Loucy (cell line): ENCODE measurements at regions not wholly inside any gene's neighbourhood (a gene's known extent, or its start where the extent isn't known, plus 50 kb on each side); places are given as distances from the start of the nearest gene placed in this dataset.

Experiments
- H2AFZ ChIP-seq: fragments of 200-600 bp; sonication (generic); 2 replicates; pipeline ENCODE4 v1.6.0; 2016; ENCODE audit warnings: antibody characterized with exemption, mild to moderate bottlenecking, low read length, moderate library complexity
- H3F3A ChIP-seq: fragments of 200-600 bp; 2 replicates; pipeline ENCODE4 v1.6.0; 2016; ENCODE audit warnings: antibody characterized with exemption, low read depth, mild to moderate bottlenecking
- H3K27me3 ChIP-seq: fragments of 200-600 bp; sonication (generic); 2 replicates; pipeline ENCODE4 v1.6.1; 2014; ENCODE audit warnings: low read length, mild to moderate bottlenecking; ENCODE audit not compliant: insufficient read depth, poor library complexity, severe bottlenecking
- H3K36me3 ChIP-seq: fragments of 200-600 bp; sonication (generic); 2 replicates; pipeline ENCODE4 v1.6.1; 2016; ENCODE audit warnings: low read length; ENCODE audit not compliant: insufficient read depth
- H3K4me1 ChIP-seq: fragments of 200-600 bp; sonication (generic); 2 replicates; pipeline ENCODE4 v1.5.1; 2014; ENCODE audit warnings: low read length, mild to moderate bottlenecking; ENCODE audit not compliant: insufficient read depth, poor library complexity, severe bottlenecking
- H3K4me2 ChIP-seq: fragments of 200-600 bp; sonication (generic); 2 replicates; pipeline ENCODE4 v1.6.0; 2014; ENCODE audit warnings: antibody characterized with exemption, low read length, low read depth, mild to moderate bottlenecking; ENCODE audit not compliant: poor library complexity, severe bottlenecking
- H3K4me3 ChIP-seq: fragments of 200-600 bp; sonication (generic); 2 replicates; pipeline ENCODE4 v1.5.1; 2014; ENCODE audit warnings: low read length, mild to moderate bottlenecking, mixed read lengths; ENCODE audit not compliant: poor library complexity, severe bottlenecking
- H3K79me2 ChIP-seq: fragments of 200-600 bp; sonication (generic); 2 replicates; pipeline ENCODE4 v1.6.1; 2014; ENCODE audit warnings: low read length; ENCODE audit not compliant: insufficient read depth
- H3K9ac ChIP-seq: fragments of 200-600 bp; sonication (generic); 2 replicates; pipeline ENCODE4 v1.6.0; 2014; ENCODE audit warnings: mild to moderate bottlenecking, low read depth, low read length, moderate library complexity; ENCODE audit not compliant: poor library complexity, severe bottlenecking
- H3K9me2 ChIP-seq: fragments of 200-600 bp; sonication (generic); replicated peaks from 2 replicates; pipeline ENCODE4 v1.6.1; 2016; ENCODE audit warnings: low read depth, low read length, mixed read lengths
- H3K9me3 ChIP-seq: fragments of 200-600 bp; sonication (generic); 2 replicates; pipeline ENCODE4 v1.6.1; 2014; ENCODE audit warnings: mild to moderate bottlenecking, antibody characterized with exemption, low read length, low read depth; ENCODE audit not compliant: insufficient read depth
- H4K20me1 ChIP-seq: fragments of 200-600 bp; sonication (generic); 2 replicates; pipeline ENCODE4 v1.6.0; 2014; ENCODE audit warnings: antibody characterized with exemption, low read length, mild to moderate bottlenecking; ENCODE audit not compliant: insufficient read depth, poor library complexity, severe bottlenecking
- EZH2phosphoT487 ChIP-seq: fragments of 200-600 bp; IDR thresholded peaks from 2 replicates; pipeline ENCODE4 v1.6.1; 2018; ENCODE audit warnings: antibody characterized with exemption, mild to moderate bottlenecking, moderate library complexity, borderline replicate concordance
- TF ChIP-seq, protein P1 (sequence below): fragments of 200-600 bp; sonication (generic); conservative IDR thresholded peaks from 2 replicates; pipeline ENCODE4 v1.5.1; 2014; ENCODE audit warnings: mild to moderate bottlenecking, antibody characterized with exemption, low read length

DNA sequence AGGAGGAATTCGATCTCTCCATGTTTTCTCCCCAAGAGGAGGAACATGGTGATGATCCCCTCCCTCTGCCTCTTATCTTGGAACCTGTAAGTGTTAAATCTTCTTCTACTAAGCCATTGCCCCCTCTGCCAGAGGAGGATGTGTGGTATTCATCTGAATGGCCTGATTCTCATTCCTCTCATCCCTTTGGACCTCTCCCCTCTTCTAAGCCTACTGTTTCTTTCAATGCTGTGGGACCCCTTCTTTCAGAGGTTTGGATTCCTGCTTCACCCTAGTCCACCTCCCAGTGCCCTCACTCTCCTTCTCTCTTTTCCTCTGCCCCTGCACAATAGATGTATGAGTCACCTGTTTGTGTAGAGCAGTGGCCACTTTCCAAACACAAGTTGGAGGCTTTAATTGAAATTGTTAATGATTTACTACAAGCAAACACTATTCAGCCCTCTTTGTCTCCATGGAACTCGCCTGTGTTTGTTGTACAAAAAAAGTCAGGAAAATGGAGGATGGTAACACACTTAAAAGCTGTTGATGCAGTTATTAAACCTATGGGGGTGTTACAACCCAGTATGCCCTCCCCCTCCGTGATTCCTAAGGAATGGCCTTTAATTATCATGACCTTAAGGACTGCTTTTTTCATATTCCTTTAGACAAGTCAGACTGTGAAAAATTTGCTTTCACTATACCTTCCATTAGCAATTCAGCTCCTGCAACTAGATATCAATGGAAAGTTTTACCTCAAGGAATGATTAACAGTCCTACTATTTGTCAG lies 192.1 kb upstream of the ALG10B start:
- Histone ChIP-seq H3K4me1 (no peaks in the 10 kb centered on the region), H3F3A (no peaks in the 10 kb centered on the region), H3K27me3 (no peaks in the 10 kb centered on the region), H3K36me3 (no peaks in the 10 kb centered on the region), H3K4me2 (no peak overlapping the region), H4K20me1 (no peaks in the 10 kb centered on the region), H3K9ac (no peak overlapping the region), H2AFZ (no peak overlapping the region), H3K9me3 (no peaks in the 10 kb centered on the region), H3K79me2 (no peaks in the 10 kb centered on the region), H3K4me3 (no peak overlapping the region), H3K9me2 (no peaks in the 10 kb centered on the region)
- no peak for TF ChIP-seq EZH2phosphoT487

DNA sequence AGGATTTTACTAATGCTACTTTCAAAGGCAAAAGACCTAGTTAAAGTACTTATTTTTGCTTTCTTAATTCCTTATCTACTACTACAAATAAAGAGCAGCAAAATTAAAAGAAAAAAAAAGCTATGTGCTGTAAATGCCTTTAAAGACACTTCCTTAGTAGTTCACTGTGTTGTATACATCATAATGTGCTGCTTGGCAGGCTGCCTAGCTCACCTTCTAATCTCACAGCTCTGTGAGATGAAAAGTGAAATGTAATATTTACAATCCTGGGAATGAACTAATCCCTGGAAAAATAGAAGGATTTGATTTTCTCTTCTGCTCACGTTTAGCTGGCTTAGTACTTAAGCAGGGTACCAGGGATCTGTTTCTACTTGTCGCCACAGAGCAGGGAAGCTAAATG lies 184.4 kb upstream of the ALG10B start:
- Histone ChIP-seq H3F3A (no peaks in the 10 kb centered on the region), H3K4me2 (no peak overlapping the region), H3K4me1 (no peaks in the 10 kb centered on the region), H3K9me3 (no peaks in the 10 kb centered on the region), H2AFZ (no peak overlapping the region), H3K4me3 (no peak overlapping the region), H3K79me2 (no peaks in the 10 kb centered on the region), H3K9me2 (no peaks in the 10 kb centered on the region), H4K20me1 (no peaks in the 10 kb centered on the region), H3K36me3 (no peaks in the 10 kb centered on the region), H3K27me3 (no peaks in the 10 kb centered on the region), H3K9ac (no peak overlapping the region)
- no peak for TF ChIP-seq EZH2phosphoT487
- TF ChIP-seq, protein P1, sequence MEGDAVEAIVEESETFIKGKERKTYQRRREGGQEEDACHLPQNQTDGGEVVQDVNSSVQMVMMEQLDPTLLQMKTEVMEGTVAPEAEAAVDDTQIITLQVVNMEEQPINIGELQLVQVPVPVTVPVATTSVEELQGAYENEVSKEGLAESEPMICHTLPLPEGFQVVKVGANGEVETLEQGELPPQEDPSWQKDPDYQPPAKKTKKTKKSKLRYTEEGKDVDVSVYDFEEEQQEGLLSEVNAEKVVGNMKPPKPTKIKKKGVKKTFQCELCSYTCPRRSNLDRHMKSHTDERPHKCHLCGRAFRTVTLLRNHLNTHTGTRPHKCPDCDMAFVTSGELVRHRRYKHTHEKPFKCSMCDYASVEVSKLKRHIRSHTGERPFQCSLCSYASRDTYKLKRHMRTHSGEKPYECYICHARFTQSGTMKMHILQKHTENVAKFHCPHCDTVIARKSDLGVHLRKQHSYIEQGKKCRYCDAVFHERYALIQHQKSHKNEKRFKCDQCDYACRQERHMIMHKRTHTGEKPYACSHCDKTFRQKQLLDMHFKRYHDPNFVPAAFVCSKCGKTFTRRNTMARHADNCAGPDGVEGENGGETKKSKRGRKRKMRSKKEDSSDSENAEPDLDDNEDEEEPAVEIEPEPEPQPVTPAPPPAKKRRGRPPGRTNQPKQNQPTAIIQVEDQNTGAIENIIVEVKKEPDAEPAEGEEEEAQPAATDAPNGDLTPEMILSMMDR, result no peak

DNA sequence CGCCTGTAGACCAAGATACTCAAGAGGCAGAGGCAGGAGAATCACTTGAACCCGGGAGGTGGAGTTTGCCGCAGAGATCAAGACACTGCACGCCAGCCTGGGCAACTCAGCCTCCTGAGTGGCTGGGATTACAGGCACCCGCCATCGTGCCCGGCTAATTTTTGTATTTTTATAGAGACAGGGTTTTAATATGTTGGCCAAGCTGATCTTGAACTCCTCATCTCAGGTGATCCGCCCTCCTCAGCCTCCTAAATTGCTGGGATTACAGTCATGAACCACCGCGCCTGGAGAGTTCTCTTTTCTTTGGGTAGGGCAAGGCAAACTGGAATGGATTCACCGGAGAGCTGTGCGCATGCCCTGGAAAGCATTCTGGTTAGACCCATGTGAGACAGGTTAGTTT lies 179.3 kb upstream of the ALG10B start:
- Histone ChIP-seq H3K9ac (no peak overlapping the region), H4K20me1 (no peaks in the 10 kb centered on the region), H3K4me2 (no peak overlapping the region), H3K27me3 (no peaks in the 10 kb centered on the region), H3F3A (no peaks in the 10 kb centered on the region), H3K4me3 (no peak overlapping the region), H3K36me3 (no peaks in the 10 kb centered on the region), H3K9me3 (no peaks in the 10 kb centered on the region), H2AFZ (no peak overlapping the region), H3K9me2 (no peaks in the 10 kb centered on the region), H3K79me2 (no peaks in the 10 kb centered on the region), H3K4me1 (no peaks in the 10 kb centered on the region)
- TF ChIP-seq, protein P1, result no peak
- TF ChIP-seq EZH2phosphoT487, result no peak

DNA sequence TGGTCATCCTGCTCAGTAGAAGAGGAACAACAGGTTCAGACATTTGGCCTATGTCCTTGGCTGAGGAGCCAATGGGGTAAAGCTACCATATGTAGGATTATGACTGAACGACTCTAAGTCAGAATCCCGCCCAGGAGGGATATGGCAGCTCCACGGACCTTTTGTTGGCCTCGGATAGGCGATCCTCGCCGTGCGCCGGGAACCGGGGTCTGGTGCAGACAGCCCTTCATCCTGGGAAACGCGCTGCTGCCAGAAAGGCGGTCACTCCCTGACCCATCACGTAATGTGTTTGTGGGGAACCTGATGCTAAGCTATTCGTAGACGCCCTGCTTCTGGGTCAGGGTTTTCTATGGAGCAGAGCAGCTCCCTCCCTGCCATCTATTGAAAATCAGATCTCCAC lies 178.9 kb upstream of the ALG10B start:
- Histone ChIP-seq H3K9me2 (no peaks in the 10 kb centered on the region), H3K4me3 (no peak overlapping the region), H4K20me1 (no peaks in the 10 kb centered on the region), H2AFZ (no peak overlapping the region), H3K9ac (no peak overlapping the region), H3K4me1 (no peaks in the 10 kb centered on the region), H3K4me2 (no peak overlapping the region), H3K9me3 (no peaks in the 10 kb centered on the region), H3K27me3 (no peaks in the 10 kb centered on the region), H3K36me3 (no peaks in the 10 kb centered on the region), H3F3A (no peaks in the 10 kb centered on the region), H3K79me2 (no peaks in the 10 kb centered on the region)
- TF ChIP-seq, protein P1, result no peak
- no peak for TF ChIP-seq EZH2phosphoT487
